ENCODE measurements at regions not wholly inside any gene's neighbourhood (a gene's known extent, or its start where the extent isn't known, plus 50 kb on each side); places are given as distances from the start of the nearest gene placed in this dataset.

- DNase-seq = no peak
Measured at GRCh38 chr3:35849496-35849895, 210.2 kb downstream of the ARPP21 start.

GRCh38 chr3:35849963-35850362 lies 210.6 kb downstream of the ARPP21 start:
- no peak for DNase-seq

- DNase-seq = no peak
Measured at GRCh38 chr3:35857004-35857403, 217.7 kb downstream of the ARPP21 start.

DNA sequence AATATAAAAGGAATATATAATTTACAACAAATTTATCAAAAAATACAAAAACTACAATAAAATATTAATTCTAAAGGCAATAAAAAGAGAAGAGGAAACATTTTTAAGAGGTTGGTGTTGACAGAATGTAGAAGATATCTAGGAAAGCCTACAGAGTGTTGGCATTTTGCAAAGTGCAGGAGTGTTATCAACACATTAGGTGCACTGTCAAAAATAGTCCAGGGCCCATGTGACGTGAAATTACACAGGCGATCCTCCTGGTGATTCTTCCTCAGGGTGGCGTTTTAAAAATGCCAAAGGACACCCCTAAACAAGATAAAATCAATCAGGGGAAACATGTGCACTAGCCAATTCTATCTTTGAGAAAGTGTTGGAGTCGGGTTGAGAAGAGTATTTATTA lies 222.7 kb downstream of the ARPP21 start:
- DNase-seq = no peak

DNA sequence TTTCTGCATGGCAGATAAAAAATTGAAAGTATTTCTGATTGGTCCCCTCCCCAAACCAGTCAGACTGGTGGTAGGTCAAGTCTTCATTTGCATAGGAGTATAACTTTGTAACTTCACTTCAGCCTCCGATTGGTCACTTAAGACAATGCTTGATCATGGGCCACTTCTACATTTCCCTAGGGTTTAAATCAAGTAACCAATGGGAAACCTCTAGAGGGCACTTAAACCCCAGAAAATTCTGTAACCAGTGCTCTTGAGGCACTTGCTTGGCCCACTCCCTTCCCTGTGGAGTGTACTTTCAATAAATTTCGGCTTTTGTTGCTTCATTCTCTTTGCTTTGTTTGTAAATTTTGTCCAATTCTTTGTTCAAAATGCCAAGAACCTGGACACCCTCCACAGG lies 225.5 kb downstream of the ARPP21 start:
- no peak for DNase-seq

DNA sequence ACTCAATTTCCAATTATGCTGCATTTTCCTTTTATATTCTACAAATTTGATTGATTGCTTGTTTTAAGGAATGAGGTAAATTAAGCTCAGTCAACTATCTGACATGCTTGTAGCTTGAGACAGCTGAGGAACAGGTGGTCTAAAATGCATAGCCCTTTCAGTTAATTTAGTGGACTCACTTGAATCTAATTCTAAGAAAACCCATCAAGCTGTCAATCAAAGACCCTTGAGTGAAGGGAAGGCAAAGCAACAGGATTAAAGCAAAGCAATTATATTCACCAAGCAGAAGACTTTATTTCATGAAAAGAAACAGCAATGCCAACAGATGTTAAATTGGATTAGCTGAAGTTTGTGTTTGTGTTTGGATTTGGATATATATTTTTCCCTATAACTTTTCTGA lies 228.5 kb downstream of the ARPP21 start:
- DNase-seq = no peak

- no peak for DNase-seq
Measured at GRCh38 chr3:35871009-35871408, 231.7 kb downstream of the ARPP21 start.

DNA sequence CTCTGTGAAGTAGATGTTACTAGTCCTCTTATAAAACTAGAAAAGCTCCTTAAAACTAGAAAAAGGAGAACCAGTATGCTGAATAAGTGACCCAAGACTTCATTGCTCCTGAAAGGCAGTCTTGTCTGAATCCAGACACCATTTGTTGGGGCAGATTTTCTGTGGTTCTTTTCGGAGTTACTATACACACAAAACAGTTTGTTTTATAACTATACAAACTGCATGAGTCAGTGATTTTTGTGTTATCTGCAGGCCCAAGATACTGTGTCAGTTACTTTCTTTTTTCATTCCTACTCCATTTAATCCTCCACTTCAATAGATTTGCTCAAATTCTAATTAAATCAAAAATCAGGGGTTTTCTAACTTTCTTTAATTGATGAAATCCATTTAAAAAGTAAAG lies 244.6 kb downstream of the ARPP21 start:
- DNase-seq = no peak

DNA sequence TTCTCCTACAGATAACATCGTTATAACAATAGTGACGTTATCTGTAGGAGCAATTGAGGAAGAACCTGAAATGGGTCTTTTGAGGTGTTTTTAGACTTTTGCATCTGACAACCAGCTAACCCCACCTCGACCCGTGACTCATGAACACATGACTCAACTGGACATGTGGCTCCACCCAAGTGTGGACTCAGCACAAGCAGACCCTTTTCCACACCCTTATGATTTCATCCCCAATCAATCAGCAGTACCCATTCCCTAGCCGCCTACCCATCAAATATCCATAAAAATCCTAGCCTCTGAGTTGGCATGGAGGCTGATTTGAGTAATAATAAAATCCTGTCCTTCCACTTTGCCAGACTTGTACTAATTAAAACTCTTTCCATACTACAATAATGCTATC lies 255.4 kb downstream of the ARPP21 start:
- DNase-seq = no peak

GRCh38 chr3:35899245-35899644 lies 259.9 kb downstream of the ARPP21 start:
- no peak for DNase-seq

- DNase-seq = no peak
Measured at GRCh38 chr3:35900079-35900478, 260.8 kb downstream of the ARPP21 start.

DNA sequence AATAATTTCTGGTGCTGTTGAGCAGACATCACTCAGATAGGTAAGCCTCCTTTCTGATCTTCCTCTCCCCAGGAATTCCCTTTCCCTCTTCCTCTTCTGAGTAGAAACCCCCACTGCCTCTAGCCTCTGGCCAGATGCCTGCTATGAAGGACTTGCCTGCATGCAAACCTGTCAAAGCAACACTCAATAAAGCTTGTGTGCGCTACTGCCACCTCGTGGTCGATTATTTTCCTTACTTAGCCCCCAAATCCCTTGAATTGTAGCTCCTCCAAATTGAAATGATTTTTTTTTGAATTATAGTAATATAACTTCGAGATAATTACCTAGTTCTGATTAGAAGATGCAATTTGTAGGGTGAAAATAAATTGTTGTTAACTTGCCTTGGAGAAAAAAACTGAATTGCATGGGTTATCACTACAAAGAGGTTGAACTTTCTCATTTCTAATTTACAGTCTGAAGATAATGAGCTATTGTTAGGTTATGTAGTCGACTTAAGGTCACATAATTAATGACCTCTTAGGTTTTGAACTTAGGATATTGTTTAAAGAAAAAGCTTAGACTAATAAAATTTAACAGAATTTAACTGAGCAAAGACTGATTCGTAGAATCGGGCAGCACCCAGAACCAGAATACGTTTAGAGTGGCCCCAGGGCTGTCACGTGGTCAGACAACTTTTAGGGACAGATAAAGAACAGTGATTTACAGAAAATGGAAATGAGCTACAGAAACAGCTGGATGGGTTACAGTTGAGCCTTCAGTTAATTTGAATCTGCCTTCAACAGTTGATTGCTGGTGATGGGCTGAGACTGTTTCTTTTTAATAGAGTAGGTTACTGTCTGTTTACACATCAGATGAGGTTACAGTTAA lies 269.3 kb downstream of the ARPP21 start:
- DNase-seq = peak in 51 of 58 donors; percentile 4 to 81 (median 40)

GRCh38 chr3:35919160-35919559 lies 279.8 kb downstream of the ARPP21 start:
- no peak for DNase-seq

GRCh38 chr3:35921718-35922117 lies 282.4 kb downstream of the ARPP21 start:
- DNase-seq = no peak

GRCh38 chr3:35924070-35924469 lies 284.7 kb downstream of the ARPP21 start:
- peak in 5 of 58 donors; percentile 2 to 17 (median 3) for DNase-seq

GRCh38 chr3:35927441-35927840 lies 288.1 kb downstream of the ARPP21 start:
- no peak for DNase-seq

DNA sequence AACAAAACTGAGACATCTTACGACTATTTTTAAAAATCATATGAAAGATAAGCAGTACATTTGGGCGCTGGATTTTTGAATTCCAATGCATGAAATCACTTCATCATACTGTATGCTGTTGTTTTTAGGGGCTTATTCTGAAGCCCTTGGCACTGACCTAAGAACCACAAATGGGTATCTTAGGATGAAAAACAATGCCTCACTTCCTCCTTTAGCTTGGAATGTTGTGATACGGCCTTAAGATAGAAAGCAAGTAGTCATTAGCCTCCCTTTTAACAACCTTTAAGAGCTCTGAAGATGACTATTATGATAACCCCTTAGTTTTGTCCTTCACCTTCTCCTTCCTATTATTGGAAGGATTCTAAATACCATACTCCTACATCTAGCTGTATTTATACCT lies 289.8 kb downstream of the ARPP21 start:
- DNase-seq = no peak

DNA sequence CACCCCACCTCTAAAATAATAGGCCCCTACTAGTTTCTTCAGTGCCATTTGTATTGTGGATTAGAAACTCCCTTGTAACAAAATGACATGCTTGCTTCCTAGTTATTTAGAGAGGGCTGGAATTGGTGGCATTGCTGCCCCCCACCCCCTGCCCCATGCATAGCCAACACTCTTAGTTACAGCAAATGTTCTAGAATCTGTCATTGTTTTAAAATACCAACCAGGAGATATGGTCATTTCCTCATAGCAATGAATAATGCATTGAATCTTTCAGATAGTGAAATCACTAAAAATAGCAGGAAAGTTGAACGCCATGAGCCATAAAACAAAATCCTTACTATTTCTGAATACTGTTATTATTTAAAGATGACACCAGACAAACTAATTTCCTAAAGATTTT lies 292.5 kb downstream of the ARPP21 start:
- no peak for DNase-seq

GRCh38 chr3:35932995-35933394 lies 293.7 kb downstream of the ARPP21 start:
- DNase-seq = peak in 11 of 58 donors; percentile 4 to 50 (median 15)

DNA sequence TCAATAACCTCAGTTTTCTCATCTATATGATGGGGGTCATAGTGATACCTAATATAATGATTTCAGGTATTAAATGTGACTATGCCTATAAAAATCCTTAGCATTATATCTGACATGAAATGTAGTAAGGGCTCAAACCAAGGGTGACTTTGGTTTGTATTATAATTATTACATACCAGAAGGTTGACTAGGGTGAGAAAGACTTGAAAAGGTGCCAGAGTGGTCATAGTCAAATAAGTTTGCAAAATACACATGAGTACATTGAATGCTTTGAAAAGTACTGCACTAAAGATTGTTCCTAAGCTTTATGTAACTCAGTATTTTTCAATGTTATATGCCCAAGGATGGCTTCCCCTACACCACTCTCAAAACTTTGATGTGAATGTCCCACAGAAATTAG lies 297.2 kb downstream of the ARPP21 start:
- no peak for DNase-seq

DNA sequence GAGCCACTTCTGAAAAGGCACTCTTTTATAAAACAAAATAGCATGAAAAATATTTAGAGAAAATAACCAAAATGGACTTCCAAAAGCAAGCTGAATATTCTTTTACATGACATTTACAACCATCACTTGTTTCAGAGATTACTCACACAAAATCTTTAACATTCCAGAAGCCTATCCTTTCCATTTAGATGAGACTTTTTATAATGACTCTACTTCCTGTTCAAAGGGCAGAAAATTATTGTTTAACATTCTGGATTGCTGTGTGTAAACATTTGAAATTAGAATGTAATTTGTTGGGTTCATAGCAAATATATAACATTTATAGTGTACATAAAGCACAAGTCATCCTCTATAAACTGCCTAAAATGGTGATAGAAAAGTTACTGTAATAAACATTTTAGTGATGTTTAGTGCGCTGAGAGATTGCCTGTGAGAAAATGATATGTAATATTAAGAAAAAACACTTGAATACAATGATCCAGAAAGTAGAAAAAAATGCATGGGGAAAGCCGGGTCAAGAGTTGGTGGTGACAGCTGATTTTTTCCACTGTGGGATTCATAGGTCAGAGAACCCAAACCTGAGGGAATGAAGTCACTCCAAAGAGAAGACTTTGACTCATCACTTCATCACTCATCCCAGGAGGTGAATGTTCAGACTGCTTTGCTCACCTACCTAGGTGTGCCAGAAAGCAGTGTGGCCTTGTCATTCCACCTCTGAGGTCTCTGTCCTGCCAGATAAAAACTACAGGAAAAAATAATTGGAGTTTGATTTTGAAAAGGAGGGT lies 305.8 kb downstream of the ARPP21 start:
- no peak for DNase-seq

- DNase-seq = peak in 2 of 58 donors; percentile 2 to 34
Measured at GRCh38 chr3:35946121-35946853, 307.0 kb downstream of the ARPP21 start.

Data from anterior cingulate cortex (tissue), 58 donors.